IPS-NIHi11 (cell line): ENCODE measurements at regions not wholly inside any gene's neighbourhood (a gene's known extent, or its start where the extent isn't known, plus 50 kb on each side); places are given as distances from the start of the nearest gene placed in this dataset.

Source experiments
- DNase-seq: peaks from one replicate; pipeline ENCODE4 v3.0.0; 2012; ENCODE audit warnings: mixed read lengths, low spot score

DNA sequence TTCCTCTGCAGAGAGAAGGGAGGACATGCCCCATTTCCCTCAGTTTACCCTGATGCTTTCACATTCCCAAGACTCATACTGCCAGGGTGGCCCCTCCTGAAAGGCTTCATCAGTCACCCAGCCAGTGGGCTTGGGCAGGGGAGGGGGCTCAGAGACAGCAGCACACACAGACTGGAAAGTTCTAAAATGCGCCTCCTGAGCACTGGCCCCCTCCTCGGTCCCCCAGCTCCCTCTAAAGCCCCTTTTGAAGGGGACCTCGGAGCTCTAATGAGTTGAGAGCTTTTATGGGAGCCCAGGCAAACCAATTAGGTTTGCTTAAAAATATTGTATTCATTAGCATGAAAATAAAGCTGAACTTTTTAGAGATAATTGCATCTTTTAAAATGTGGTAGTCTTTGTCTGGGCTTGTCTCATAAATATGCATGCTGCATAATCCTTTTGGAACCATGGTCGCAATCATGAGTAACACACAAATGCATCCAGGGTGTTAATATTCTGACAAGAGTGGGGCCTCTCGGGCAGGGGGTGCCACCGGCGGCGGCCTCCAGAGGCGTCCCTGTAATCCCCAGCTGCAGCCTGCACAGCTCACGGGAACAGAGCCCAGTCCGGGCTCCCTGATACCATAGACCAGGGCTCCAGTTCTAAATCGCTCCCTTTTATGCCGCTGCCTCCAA lies 78.5 kb downstream of the RPLP1 start:
- no peak for DNase-seq

DNA sequence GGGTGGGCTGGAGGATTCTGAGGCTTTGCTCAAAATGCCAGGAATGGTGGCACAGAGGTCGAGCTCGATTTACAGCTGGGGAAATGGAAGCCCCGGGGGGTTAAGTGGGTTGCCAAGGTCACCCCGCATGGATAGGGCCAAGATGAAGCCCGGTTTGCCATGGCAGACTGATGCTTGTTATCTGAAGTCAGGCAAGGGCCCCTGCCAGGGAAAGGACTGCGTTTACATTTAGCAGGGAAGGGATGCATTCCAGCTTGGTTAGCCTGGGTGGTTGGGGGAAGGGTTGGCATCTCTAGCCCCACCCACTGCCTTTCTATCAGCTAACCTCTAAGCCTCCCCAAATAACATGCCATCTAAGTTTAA lies 79.0 kb downstream of the RPLP1 start:
- DNase-seq = no peak

DNA sequence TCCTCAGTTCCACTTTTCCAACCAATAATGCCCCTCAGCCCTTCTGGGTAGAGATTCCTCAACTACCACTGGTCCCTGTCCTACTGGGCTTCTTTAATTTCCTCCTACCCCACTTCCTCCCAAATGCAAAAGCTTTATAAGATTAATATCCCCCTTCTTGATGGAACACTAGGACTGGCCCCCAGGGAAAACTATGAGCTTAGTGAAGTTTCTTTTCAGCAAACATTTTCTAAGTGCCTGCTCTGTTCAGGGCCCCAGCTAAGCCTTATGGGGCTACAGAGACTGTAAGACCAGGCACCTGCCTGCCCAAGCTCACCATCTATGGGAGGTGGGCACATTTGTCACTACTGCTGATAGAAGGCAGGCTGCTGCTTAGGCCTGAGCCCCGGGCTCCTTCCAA lies 79.4 kb downstream of the RPLP1 start:
- no peak for DNase-seq

DNA sequence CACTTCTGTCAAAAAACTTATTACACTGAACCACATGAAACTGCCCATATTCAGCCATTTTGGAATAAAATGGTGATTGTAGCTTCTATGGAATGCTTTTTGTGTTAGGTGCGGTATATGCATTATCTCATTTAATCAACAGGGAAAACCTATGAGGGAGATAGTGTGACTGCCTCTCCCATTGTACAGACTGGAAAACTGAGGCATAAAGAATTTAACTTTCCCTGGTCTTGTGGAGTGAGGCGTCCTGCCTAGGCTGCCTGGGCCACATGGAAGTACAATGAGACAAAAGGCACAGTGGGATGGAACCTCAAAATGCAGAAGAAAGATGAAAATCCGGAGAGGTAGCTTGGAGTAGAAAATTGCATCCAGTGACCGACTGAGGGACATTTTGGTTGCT lies 80.2 kb downstream of the RPLP1 start:
- no peak for DNase-seq

DNA sequence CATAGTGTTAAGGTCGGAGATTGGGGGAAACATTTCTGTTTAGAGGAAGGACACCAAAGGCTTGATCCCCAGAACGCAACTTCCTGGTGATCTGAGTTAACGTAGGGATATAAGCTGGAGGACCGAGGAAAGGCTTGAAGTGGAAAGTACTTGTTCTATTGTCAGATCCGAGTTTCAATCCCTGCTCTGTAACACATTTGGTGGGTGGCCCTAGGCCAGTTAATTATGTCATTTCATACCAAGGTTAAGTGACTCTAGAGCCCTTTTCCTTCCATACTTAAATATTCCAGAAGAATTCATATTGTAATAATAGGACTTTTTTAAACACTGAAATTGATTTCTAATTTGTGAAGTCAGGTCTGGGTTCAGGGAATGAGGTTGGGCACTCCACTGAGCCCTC lies 80.9 kb downstream of the RPLP1 start:
- no peak for DNase-seq

DNA sequence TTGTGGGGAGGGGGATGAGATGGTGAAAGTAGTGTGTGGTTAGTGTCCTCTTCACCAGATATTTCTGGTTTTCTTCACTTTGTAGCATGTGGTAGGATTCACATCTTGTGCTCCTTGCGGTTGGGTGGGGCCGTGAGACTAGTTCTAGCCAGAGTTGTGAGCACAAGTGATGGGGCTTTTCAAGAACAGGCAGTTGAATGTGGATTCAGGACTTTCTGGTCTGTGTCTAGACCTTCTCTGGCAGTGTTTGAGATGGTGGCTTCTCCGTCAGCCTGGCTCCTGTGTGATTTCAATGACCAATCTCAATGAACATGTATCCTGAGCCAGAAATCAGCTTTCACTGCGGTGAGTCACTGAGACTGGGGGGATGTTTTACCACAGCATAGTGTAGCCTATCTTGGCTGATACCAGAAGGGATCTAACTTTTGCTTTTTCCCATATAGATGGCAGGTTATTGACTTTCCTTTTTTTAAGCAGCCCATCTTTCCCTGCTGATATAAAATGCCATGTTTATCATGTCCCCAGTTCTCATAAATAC lies 82.6 kb downstream of the RPLP1 start:
- DNase-seq = no peak

DNA sequence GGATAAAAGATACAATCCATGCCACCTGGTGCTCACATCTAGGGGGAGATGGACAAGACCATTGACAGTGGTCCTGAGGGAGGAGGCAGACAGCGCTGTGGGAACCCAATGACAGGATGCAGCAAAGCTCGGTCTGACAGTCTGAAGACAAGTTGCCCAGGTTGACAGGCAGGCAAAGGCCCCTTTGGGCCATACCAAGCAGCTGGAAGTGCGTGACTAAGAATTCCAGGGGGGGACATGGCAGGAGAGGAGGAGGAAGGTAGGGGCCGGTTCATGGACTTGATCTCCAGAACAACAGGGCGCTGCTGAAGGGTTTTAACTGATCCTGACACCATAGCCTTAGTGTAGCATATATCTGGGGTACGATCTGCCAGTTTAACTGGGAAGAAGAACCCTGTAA lies 83.4 kb downstream of the RPLP1 start:
- DNase-seq = no peak

DNA sequence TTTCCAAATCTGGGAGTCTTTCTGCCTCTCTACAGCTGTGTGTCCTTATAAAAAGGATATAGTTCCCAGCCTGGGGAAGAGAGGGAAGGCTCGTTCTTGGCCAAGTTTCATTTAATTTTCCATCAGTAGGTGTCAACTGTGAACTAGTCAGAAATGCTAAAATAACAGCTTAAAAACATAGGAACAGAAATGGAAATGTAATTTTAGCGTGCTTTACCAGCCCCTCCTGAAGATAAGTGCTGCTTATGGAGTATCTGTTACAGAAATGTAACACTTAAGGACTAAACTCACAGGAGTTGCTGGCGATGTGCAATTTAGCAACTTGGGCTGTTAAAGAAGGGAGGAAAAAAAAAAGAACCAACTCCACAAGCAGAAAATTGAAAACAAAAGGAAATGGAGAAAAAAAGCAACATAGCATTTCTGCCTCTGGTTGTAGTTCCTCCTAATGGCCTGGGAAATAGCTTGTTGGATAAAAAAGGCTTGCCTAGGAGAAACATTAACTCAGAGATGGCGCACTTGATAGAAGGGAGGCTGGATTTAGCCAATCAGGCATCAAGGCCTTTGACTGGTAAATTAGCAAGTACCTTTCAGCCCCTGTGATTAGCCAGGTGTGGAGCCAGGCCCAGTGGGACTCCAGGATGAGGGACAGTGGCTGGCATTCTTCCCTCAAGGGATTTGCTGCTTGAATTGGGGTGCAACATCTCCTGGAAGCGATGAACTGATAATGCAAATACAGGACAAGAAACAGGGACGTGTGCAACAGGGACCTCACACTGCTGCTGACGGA lies 84.3 kb downstream of the RPLP1 start:
- DNase-seq = no peak

DNA sequence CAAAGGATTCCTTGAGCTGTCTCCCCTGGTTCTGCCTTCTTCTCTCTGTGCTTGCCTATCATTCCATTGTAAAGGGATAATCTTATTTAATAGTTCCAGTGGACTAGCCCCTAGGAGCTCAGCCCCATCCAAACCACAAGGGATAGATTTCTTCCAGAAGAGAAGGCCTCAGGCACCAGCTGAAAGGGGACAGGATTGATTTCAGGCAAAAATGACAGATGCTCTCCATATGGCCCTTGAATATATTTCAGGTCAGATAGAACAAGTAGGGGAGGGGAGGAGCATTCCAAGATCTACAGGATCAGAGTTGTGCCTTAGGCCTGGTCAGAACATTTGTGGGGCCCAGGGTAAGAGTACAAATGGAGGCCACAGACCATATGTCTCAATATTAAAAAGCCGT lies 85.3 kb downstream of the RPLP1 start:
- no peak for DNase-seq

DNA sequence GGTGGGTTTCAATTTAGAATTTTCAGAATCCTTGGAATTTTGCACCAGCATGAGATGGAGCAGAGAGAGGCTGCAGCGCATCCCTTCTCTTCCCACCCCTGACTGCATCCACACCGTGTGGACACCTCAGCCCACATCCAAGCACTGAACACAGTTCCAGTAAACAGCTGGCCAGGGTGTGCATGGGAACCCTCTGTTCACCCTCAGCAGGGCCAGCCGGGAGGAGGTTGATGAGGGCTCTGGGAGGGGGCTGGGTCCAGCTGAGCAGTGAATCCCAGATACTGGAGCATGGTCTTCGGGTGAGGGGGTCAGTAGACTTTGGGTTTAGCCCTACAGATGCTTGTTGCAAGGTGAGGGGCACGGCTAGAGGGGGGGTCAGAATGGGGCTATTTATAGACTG lies 85.8 kb downstream of the RPLP1 start:
- DNase-seq = no peak

DNA sequence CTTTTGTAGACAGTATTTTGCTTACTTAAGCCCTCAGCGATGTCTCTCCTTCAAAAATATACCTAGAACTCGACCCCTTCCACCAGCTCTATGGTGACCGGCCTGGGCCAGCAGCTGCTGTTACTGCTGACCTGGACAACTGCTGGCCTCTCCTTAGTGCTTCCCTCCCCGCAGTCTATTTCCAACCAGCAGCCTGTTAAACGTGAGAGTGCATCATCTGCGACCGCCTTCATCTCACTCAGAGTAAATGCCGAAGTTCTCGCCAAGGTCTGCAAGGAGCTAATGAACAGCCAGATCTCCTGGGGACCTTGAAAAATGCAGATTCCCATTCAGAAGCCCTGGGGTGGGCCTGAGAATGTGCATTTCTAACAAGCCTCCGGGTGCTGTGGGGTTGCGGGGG lies 86.7 kb downstream of the RPLP1 start:
- no peak for DNase-seq

DNA sequence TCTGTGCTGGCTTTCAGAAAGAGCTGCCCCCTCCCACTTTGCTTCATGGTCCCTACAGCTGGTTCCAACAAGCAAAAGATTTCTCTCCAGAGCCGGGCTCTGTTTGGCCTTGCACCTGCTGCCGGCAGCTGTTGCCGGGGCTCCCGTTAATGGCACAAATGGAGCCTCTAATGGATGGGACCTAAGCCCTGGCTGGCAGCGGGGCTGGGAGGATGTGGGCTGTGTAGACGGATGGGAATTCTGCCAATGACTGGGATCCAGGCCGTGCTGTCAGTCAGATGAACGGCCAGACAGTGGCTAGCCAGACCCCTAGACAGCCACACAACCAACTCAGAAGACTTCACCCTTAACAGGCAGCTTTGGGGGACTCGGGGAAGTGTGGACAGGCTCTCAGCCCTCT lies 88.0 kb downstream of the RPLP1 start:
- no peak for DNase-seq

DNA sequence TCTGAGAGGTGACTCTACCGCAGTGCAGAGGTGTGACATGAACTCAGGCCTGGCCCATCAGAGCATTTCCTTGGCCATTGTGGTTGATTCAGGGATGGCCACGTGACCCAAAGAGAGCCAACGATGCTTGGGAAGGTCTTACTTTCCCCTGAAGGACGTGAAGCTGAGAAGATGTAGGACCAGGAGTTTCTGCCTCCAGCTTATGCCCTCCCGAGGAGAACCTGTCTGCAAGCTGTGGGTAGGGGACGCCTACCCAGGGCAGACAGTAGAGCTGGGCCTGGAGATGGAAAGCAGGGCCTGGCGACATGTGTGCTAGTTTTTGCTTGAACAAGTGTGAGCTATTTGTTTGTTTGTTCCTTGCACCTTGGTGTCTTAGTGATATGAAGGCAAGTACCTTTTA lies 89.4 kb downstream of the RPLP1 start:
- no peak for DNase-seq

DNA sequence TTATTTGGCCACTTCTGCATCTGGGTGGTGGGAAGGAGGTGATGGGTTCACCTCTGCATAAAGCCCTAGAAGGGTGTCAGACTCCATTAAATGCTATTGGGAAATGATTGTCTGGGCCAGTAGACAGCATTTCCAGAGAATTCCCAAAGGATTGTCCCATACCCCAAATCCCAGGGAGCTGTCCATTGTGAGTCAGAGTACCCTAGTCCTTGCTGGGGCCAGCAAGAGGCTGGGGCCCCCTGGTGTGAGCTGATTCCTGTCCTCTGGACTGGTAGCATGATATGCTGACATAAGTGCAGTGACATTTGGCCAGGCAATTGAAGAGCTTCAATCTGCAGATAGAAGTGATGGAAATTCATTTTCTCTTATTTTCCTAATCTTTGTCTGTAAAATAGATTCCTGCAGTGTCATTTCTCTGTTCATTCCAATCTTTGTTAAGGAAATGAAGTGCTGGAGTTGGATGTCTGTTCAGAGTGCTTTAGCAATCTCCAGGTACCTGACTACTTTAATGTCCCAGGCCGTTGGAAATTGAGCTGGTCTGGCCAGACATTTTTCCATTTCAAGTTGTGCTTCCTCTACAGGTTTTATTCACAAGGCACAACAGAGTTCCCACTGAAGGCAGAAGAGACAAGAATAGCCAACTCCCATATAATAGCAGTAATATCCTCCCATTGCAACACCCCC lies 91.2 kb downstream of the RPLP1 start:
- DNase-seq = peak; percentile 45

DNA sequence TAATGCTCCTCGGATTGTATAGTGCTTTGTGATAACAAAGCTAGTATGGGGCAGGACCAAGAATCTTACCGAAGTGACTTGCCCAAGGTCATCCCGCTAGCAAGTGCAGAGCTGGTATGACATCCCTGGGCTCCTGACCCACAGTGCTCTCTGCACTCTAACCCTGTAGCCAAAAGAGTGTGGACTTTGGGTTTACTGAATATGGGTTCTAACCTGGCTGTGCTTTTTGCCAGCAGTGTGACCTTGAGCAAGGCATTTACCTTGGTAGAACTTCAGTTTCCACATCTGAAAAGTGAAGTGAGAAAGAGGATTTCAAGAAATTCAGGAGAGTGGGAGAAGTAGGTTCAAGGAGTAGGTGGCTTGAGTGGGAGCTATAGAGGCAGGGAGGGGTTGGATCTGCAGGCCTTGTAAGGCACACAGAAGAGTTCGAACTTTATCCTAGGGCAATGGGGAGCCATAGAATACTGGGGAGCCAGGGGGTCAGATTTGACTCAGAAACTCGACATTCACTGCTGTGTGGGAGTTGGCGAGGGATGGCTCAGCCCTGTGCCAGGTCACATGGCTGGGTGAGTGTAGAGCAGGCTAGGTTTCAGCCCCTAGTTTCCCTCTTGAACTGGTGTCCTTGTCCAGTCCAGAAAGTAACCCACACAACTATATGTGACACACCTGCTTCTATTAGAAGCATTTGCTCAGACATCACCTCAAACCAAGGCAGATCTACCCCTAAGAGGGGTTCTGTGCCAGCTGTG lies 91.9 kb downstream of the RPLP1 start:
- DNase-seq = no peak

DNA sequence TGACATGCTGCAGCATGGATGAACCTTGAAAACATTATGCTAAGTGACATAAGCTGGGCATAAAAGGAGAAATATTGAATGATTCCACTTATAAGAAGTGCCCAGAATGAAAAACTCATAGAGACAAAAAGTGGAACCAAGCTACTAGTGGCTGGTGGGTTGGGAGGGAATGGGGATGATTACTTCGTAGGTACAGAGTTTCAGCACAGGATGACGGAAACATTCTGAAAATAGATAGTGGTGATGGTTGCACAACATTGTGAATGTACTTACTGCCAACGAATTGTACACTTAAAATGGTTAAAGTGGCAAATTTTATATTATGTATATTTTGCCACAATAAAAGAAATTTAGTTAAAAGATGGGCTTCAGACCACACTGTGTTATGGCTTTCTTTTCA lies 93.6 kb downstream of the RPLP1 start:
- no peak for DNase-seq

DNA sequence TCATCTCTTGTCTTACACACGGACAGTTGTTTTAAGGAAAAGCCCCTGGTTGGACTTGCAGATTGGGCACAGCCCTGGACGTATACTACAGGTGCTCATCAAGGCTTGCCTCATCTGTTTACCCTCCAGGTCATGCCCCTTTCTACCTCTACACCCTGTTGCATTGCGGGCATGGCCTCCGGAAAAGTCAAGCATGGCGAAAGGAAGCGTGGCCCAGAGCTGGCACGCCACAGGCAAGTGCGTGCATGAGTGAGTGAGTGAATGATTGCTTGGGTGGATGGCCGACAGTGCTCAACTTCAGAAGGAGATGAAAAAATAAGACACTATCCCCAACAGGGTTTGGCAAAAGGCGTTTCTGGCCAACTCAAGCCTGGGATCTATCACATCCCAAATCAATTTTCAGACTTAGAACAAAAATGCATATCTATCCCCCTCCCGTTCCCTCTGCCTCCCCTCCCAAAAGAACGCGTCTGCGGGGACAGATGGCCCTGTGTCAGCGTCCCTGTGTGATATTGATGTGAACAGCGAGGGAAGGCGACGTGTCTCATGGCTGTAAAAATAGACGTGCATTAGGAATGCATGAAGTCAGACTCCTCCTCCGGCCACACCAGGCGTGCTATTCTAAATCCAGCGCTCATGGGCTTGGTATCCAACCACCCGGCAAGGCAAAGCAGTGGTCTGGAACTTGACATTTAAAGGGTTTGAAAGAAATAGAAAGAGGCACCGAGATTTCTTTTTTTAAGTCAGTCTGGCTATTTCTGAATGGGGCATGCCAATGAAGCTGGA lies 96.0 kb downstream of the RPLP1 start:
- no peak for DNase-seq

DNA sequence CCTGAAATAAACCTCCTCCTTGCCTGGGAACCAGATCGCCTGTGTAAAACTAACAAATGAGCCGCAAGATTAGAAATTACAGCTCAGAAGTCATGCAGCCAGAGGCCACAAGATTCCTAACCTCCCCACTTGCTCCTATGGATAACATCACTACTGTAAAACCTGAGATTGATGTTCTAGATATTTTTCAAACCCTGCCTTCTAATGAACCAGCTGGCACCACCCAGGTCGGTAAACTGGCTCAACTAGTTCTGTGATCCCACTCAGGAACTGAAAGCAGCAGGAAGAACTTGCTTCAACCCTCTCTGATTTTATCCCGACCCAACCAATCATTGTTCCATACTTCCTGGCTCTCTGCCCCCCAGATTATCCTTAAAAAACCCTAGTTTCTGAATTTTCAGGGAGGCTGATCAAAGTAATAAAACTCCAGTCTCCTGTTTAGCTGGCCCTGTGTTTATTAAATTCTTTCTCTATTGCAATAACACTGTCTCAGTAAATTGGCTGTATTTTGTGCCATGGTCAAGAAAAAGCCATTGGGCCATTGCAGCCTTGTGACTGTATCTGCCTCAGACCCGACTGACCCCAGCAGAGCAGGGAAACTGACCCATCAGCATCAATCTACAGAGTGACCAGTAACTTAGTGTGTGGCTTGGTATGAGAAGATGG lies 98.9 kb downstream of the RPLP1 start:
- no peak for DNase-seq

DNA sequence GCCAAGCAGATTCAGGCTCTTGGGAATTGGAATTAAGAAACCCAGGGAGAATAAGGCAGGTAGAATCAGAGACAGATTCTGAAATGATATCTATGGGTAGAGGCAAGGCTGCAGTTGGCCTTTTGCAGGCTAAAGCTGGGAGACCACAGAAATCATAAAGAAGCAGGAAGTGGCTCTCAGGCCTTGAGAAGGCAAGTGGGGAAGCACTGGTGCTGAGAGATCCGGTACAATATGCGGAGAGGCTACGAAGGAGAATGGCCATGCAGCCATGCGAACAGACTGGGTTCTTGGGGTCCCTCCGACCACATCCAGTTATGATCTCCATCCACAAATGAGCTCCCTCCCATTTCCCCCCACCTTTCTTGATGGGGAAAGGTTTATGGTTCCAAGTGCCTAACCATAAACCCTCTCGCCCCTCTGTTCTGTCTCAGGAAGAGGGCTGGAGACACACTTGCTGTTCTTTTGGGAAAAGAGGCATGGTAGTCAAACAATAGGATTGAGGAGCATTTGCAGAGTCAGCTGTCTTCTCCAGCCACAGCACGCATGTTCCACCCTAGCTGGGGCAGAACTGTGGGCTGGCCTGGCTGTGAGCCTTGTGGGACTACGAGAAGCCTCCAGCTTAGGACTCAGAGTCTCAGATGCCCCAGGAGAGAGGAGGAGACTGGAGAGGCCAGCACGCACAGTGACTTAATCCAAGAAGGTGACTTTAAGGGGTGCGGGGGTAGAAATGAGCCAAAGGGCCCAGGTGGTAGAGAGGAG lies 99.6 kb downstream of the RPLP1 start:
- no peak for DNase-seq

DNA sequence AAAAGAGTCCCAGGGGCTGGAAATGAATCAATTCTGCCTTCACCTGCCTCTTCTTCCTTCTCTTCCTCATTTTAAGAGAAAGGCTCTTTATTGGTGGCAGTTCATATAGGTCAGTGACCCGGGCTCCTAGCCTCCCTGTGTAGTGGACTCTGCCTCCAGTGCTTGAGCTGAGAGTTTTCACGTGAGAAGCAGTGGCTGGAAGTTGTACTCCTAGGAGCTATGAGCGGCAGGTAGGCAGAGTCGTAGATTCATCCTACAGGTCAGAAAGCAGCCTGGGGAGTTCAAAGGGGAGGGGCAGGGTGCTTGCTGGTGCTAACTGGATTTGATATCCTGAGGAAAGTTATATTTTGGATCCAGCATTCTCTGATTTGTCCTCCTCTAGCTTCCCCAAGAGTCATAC lies 101.1 kb downstream of the RPLP1 start:
- DNase-seq = no peak
